NCI-H82 treated with DMSO at 0.1 percent for 48 hours (cell line): ENCODE measurements at regions not wholly inside any gene's neighbourhood (a gene's known extent, or its start where the extent isn't known, plus 50 kb on each side); places are given as distances from the start of the nearest gene placed in this dataset.
"Not testable (repeated sequence)": the region's sequence is repeated elsewhere in the genome, so short reads cannot be mapped to it uniquely, and the experiment has no call there.

Experiments used
- DNase-seq: peaks from one replicate; lab custom pipeline; 2025; ENCODE audit not compliant: unreplicated experiment; lab: John Stamatoyannopoulos, UW

DNA sequence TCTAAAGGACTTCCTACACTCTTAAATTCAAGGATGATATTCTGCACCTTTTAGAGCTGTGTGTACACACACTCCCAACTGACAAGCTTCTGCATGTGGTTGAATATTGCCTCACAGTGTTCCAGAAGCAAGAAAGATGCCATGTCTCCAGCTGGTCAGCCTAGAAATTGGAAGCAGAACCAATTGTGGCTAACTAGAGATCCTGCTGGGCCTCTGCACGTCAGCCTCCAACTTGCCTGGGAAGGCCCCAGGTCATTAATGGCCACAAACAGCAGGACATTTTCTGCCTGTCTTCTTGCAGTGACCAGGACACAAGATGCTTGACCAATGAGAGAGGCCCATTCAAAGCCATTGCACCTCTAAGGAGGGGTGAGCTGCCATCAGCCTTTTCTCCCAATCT is 571.9 kb upstream of the BRINP1 start:
- no peak for DNase-seq

DNA sequence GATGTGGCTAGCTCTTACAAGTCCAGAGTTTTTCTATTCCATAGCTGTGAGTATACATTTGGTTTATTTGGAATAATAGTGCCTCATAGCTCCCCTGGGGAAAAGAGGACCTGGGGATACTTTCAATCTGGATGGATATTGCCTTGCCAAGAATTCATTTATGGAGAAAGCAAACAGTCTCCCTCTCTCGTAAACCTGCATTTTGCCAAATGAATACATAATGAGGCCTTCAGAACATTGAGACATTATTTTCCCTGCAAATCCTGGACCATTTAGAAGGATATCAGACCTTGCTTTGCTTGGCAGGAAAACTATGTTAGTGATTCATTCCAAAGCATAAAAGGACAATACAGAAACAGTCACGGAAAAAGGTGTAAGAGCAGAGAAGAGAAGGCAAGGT is 569.6 kb upstream of the BRINP1 start:
- DNase-seq, result no peak

DNA sequence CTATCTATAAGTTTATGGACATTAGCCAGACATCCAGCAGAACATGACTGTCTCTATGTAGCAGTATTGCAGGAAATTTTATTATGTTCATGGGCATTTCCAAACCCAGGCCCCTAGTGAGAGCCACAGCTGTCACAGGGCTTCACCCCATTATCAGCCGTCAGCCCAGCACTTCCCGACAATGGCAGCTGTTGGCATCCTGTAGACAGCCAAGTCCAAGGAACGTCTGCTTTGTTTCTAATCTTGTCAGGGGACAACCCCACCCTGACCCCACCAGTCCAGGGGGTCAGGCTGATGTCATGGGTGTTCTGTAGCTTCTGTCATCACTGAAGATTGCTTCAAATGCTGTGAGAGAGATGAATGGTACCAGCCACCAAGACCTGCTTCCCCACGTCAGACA is 565.3 kb upstream of the BRINP1 start:
- DNase-seq, result no peak

DNA sequence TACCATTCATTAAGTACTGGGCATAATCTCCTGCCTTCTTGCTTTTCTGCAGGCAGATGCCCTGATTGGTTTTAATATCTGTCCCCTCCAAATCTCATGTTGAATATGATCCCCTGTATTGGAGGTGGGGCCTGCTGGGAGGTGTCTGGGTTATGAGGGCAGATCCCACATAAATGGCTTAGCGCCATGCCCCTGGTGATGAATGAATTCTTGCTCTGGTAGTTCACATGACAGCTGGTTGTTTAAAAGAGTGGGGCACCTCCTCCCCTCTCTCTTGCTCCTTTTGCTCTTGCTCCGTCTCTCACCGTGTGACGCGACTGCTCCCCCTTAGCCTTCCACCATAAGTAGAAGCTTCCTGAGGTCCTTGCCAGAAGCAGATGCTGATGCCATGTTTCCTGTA is 564.0 kb upstream of the BRINP1 start:
- DNase-seq, result peak; percentile 54

DNA sequence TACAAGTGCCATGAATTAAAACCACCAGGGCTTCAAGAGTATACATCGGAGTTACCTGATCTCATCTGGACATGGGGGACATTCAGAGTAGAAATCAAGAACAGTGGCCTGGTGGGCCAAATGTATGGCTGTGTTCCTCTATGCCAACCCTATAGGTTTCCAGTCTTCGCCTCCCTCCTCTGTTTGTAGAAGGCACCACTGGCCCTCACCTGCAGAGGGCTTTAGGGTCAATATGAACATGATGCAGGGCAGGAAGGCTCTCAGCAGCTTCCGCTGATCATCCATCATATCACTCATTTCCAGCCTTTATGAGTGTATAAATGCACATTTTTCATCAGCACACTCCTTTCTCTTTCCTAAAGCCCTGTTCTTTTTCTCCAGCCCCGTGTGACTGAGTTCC is 555.5 kb upstream of the BRINP1 start:
- DNase-seq, result no peak

DNA sequence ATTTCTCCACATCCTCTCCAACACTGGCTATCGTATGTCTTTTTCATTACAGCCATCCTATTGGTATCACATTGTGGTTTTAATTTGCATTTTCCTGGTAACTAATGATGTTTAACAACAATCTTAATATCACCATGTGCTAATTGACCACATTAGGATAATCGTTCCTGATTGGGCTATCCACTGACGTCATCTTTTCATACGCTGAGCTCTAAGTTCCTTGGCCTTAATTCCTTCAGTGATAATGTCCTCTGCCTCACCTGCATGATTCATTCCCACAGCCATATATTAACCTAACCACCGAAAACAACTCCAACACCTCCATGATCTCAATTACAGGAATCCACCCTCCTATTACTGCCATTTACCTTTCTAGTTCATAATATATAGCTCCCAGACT is 547.9 kb upstream of the BRINP1 start:
- no peak for DNase-seq

DNA sequence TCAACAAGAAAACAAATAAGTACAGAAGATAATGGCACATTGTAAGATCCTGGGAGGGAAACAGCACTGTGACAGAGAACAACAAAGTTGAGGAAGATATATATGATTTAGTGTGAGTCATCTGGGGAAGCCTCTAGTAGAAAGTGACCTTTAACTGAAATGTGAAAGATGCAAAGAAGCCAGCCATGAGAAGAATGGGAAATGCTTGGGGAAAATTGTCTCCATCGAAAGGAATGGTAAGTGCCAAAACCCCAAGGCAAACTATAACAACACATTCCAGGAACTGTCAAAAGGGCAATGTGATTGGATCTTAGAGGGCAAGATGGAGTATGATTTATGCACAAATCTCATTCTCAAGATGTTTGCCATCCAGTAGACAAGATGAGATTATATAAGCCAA is 537.8 kb upstream of the BRINP1 start:
- no peak for DNase-seq

DNA sequence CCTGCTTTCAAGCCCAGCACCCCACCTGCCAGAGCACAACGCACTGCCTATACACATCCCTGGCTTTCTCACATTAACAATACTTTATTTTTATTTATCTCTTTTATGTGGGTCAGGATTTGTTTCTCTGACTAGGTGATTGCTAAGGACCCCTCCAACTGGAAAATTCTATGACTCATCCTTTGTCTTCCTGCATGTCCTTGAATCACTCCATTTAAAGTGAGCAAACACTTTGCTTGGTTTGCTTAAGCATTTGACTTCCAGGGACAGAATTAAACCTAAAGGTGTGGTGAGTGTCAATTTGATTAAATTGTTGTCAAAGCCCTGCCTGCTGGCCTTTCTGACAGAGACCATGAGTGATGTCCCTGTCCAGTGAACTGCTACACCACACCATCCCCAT is 536.5 kb upstream of the BRINP1 start:
- no peak for DNase-seq

DNA sequence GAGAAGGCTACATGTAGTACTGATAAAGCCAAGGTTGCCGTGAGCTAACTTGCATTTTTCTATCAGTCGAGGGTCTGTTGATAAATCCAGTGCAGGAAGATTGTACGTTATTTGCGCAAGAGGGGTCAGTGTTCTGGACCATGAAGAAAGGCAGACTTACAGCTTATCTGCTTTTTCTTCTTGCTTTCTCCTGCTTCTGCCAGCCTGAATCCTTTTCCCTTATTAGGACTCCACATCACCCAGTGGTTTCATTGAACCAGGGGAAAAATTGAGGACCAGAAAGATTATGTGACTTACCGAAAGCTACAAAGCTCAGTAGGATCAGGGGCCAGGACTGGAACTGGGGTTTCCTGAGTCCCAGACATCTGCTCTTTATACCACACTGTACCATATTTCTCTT is 534.6 kb upstream of the BRINP1 start:
- no peak for DNase-seq

DNA sequence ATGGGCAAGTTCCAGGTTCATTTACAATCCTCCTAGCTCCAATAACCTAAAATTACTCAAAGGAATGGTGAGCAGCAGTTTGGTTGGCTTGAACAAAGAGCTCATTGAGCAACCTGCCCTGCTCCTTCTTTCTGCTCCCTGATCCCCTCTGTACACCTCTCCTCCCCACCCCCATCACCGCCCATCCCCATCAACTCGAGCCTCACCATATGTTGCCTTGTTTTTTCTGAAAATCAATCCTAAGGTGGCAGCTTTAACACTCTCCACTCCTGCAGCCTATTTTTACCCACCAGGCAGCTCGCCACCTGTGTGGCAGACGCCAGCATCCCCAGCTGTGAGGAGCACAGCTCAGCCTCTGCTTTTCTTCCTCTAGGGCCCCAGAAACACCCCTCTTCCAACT is 533.4 kb upstream of the BRINP1 start:
- peak; percentile 72 for DNase-seq

DNA sequence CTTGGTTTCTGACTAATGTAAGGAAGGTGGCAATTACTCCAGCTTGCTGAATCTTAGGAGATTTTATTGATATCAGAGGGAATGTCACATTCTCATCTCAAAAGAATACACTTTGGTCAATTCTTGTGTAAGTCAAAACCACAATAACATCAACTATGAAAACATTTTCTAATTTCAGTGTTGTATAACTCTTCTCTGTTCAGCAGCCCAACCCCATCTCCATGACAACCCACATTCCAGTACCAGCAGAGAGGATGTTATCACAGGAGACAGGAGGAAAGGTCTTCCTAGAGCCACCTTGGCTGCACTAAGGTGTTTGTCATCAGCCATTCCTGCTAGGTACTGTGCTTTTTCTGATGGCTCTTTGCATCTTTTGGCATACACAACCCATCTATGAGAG is 529.1 kb upstream of the BRINP1 start:
- DNase-seq, result no peak

DNA sequence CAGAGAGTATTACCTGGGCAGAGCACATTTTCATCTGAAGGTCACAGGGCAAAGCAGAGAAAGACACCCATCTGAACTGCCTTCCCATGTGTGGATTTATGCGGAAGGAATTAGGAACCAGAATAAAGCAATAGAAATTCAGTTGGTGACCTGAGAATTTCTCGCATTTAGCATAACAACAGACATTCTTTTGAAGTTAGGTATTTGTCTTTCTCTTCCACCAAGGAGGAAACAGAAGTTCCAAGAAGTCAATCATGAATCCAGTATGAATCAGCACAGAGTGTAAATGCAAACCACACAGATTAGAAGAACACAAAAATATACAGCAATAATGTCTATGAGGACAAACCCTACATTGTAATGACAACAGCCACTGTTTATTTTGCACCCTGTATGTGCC is 515.2 kb upstream of the BRINP1 start:
- DNase-seq, result no peak

DNA sequence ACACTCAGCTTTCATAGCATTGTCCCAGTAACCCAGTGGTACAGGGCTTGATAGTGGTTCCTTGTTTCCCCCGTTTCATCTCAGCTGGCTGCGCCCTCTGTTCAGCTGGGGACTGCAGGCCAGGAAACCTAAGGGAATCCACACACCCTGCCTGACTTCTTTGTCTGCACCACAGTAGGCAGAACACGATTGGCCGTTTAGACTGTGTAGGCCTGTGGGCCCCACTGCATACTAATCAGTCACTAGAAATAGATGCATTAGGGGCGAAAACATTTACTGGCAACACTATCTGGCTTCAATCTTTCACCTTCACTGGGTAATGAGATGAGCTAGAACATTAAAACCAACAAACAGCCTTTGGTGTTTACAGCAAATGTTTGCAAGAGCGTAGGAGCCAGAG is 512.7 kb upstream of the BRINP1 start:
- no peak for DNase-seq

DNA sequence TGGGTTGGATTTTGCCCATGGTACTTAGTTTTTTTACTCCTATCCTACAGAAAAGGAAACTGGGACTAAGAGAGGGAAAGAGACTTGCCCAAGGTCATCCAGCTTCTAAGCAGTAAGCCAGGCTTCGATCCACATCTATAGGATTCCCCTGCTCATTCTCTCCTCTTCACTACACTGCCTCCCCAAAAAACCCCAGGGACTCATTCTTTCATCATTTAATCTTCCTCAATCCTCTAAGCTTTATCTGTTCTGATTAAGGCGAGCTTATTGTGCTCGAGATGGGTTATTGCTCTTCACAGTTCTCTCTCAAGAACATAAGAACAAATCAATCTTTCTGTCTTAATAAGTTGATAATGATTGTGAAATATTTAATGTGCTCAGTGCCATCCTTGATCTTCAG is 511.1 kb upstream of the BRINP1 start:
- DNase-seq, result peak; percentile 51

DNA sequence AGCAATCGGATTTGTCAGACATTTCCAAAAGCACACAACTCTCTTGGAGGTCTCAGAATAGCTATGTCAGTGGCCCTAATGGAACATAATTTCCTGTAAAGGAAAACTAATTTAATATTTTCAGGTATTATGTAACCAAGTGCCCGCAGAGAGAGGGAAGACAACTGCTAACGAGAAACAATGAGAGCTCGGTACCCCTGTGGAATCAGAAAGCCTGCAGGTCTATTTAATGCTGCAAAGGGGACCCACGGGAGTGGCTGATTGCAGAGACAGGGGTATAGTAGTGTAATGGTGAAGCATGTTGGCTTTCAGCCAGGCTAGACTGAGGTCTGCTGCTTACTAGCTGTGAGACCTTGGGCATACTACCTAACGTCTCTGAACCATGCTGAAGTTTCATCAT is 508.1 kb upstream of the BRINP1 start:
- no peak for DNase-seq

DNA sequence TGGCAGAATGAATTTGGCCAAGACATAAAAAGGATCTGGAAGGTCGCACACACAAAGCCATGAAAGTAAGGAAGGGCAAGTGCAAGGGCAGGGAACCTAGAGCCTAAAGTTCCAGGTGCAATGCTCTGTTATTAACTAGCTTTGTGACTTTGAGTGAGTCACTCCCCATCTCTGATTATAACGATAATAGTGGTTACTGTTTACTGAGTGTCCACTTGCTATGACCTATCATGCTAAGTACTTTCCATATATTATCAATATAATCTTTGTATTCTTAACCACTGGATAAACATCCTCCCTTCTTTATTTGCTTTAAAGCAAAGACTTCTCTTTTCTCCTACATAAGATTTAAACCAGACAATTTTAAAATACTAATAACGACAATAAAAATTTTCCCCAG is 504.6 kb upstream of the BRINP1 start:
- DNase-seq, result no peak

DNA sequence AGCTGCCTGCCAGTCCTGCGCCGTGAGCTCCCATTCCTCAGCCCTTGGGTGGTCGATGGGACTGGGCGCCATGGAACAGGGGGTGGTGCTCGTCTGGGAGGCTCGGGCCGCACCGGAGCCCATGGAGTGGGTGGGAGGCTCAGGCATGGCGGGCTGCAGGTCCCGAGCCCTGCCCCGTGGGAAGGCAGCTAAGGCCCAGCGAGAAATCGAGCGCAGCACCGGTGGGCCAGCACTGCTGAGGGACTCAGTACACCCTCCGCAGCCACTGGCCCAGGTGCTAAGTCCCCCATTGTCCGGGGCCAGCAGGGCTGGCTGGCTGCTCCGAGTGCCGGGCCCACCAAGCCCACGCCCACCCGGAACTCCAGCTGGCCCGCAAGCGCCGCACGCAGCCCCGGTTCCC is 501.0 kb upstream of the BRINP1 start:
- DNase-seq, result not testable (repeated sequence)

DNA sequence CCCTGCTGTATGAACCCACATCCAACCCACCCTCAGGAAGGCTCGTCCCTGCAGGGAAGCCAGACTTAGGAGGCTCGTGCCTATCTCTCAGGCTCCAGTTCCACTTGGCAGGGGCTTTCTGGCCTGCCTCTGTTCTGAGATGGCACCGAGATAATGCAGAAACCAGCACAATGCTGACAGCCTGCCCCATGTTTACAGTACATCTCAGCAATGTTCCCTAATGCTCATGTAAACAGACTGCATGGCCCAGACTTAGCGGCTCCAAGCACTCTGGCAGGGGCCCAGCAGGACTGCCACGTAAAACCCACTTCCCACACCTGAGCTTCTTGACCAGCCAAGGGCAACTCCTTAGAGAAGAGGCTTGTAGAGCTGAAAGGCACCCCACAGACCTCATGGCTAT is 499.5 kb upstream of the BRINP1 start:
- no peak for DNase-seq

DNA sequence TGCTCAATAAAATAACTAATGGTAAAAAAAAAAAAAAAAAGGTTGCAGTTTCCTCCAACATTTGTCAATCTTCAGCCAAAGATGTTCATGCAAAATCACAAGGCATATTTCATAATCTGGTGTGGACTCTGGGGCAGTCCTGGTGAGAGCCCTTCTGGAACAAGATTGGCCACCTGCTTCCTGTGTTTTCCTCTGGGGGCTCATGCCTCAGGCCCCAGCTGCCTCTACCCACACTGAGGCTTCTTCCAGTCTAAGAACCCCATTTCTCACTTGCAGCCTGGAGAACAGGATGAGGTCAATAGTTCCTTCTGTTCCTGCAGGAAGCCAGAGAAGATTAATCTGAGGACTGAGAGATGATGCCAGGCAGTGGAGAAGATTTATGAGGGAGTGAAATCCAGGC is 492.6 kb upstream of the BRINP1 start:
- DNase-seq, result no peak

DNA sequence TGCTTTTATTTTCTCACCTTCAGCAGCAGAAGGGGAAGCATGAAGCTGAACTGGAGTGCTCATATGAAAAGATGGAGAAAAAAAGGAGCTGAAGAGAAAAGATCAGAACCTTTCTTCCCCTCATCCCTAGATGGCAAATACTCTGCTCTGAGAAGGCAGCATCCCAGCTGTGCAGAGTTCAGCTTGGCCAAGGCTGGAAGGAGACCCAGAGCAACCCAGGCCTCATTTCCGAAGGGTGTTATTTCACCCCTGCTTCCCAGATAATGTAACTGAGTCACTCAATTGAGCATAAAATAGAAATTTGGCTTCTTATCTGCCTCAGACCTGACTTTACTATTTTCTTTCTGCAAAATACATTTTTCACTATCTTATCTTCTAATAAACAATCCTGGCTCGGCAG is 489.9 kb upstream of the BRINP1 start:
- DNase-seq, result no peak

DNA sequence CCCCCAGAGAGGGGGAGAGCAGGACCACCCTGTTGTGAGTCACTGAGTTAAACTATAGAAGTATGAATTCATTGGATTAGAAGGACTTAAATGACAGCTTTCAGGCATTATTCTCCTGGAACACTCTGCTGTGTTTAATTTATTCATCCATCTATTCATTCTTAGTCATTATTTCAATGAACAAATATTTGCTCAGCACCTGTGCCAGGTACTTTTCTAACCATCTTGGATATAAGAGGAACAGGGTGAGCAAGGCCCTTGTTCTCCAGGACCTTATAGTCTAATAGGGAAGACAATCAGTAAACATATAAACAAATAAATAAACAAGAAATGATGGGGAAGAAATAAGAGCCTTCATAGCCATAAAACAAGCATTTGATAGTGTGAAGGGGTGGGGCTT is 483.9 kb upstream of the BRINP1 start:
- no peak for DNase-seq

DNA sequence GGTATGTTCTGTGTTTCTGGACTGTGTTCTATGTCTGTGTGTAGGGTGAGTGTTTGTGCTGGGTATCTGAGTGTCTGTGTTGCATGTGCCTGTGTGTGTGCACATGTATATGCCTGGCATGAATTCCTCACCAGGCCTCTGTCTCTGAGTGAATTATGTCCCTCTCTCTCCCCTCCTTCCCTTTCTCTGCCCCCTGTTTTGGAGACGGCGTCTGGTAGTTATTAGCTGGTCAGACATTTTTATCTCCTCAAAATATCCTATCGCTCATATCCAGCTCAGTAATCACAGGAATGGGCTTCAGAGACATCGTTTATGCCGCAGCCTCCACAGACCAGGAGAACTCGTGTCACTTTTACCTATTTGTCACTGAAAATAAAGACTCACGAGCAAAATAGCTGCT is 483.2 kb upstream of the BRINP1 start:
- DNase-seq, result no peak

DNA sequence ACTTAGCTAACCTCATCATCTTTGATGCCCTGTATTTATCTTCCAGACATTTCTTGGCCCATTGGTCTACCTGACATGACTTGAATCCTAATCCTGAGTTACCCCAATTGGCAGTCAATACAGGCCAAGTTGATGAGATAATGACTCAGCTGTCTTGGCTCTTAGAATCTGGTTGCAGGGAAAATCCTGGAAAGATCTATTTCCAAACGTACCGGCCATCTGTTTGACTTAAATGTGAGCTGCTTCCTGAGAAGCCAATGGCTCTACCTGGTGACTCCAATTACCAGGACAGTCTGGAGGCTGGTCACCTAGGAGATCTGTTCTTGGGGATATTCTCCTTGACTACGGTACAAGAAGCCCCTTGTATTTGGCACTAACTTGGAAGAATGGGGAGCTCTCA is 475.2 kb upstream of the BRINP1 start:
- DNase-seq, result peak; percentile 69

DNA sequence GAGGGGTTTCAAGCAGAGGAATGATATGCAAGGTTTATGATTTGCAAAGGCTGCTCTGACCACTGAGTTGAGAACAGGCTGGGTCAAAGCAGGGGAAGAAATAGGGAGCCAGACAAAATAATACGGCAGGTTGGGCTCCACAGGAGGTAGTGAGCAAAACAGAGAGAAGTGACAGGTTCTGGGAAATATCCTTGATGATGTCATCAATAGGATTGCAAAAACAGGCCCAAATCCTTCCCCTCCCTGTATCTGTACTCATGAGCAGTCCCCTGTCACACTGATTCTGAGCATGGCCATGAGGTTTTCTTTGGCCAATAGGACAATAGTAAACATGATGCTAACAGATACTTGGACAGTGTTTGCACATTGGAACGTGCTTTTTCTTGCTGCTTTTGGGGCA is 471.8 kb upstream of the BRINP1 start:
- no peak for DNase-seq
